HG03558 (cell line): ENCODE measurements at regions not wholly inside any gene's neighbourhood (a gene's known extent, or its start where the extent isn't known, plus 50 kb on each side); places are given as distances from the start of the nearest gene placed in this dataset.

Experiments used
- ATAC-seq: cut with Tn5 transposase; IDR thresholded peaks from one replicate; pipeline ENCODE4 v1.9.1; 2021; ENCODE audit warnings: moderate number of reproducible peaks; ENCODE audit not compliant: unreplicated experiment; ENCODE audit errors: extremely low read depth

DNA sequence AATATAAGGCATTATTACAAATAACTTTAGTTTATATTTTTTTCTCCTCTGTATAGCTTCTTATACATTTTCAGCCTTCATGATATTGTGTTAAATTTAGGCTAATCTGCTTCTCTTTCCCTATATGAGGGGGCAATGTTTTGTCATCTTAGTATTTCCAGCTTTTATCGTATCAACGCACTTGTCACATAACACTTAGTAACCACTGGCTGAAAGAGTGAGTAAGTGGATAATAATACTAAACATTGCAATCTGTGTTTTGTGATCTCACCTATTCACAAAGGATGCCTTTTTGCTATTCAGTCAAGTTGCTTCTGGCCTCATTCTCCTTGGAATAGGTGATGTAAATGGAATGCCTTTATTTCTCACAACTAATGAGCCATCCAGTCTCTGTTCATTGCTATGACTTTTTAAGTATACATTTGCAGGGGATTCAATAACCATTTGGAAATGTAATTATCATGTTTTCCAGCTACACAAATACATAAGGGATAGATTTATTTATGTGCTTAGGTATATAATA is 260.9 kb downstream of the BMP4 start:
- ATAC-seq, result no peak

DNA sequence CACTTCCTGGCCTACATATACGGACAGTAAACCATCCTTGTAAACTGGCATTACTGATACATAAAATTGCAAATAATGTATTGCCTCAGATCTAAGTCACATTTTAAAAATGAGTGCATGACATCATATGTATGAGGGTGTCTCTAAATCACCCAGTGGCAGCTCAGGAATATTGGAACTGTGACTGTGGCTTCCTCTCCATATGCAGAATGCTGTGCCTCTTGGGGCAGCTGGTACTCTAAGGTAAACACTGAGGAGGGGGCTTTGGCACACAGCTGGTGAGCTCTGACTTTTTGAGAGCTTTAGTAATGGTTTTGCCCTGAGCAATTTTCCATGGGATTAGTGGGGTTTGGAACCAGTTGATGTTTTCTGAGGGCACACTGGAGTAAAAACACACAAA is 263.7 kb downstream of the BMP4 start:
- ATAC-seq, result no peak

DNA sequence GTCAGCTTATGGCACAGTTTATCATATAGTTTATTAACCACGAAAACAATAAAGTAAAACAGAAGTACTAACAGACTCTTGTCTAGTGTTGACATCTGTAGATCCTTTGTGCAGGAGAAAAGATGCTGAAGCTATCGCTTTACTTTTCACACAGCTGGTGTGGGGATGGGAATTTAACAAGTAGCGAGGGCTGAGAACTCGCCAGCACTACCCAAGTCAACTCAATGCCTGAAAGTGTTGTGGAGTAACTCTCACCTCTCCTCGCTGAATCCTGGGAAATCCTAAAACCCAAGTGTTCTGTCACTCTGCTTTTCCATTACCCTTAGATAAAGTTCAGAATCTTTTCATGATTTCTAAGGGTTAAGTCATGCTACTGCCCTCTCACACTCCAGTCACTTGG is 264.2 kb downstream of the BMP4 start:
- no peak for ATAC-seq

DNA sequence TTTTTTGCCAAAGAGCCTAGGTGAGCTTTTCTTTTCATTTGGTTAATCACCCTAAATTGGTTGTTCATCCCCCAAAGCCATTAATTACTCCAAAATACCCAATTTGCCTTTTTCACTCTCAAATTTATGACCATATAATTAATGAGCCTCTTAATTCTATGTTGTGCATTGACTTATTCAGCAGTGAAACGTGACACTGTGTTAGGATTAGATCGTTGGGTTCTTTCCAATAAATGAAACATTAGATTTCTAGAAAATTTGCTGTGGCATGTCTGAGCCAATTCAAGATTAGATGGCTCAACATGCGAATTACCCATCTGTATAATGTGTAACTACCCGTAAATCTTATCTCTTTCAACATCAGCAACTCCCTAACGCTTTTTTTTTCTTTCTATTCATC is 273.4 kb downstream of the BMP4 start:
- no peak for ATAC-seq

DNA sequence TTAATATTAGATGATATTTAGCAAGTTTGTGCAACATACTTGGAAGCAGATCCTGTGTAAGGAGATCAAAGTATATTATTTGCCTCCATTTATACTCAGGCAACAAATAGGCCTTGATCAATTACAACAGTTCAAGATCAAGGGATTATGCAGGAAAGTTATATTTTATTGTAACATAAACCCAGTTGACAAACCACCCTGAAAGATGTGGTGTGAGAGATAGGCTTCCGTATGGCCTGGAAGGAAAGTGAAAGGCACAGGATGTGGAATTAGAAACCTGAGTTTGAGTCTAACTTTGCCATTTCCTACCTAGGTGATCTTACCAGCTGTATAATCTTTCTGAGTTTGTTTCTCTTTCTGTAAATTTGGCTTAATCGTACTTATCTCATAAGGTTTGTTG is 284.1 kb downstream of the BMP4 start:
- no peak for ATAC-seq

DNA sequence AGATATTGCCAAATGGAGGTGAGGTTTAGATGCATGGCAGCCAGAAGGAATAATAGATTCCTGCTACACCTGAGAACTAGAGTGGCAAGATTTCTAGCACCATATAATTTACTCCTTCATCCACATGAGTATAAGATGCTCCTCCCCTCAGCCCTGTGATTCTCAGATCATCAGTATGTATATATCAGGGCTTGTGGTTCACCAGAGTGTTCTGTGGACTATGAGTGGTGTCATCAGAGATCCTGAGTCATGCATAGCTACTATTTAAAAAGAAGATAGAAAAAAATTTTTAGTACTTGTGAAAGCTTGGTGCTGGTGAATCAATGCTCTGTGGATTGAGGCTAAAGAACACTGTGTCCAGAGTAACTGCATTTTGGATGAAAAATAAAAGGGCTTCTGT is 285.9 kb downstream of the BMP4 start:
- no peak for ATAC-seq

DNA sequence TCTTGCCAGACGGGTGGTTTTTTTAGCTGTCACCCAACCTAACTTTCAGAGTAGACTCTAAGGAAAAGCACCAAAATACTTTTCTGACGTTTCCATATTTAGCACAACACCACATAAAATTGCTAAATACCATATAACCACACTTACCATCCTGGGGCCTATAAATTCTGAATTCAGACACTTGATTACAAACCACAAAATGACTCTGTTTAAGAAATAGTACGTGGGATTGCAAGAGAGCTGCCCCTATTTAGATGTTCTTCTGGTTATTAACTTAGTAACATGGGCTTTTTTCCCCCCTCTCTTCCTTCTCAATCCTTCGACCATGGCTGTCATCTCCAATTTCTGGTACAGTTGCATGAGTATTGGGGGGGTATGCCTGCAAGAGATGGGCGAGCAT is 287.7 kb downstream of the BMP4 start:
- ATAC-seq, result no peak

DNA sequence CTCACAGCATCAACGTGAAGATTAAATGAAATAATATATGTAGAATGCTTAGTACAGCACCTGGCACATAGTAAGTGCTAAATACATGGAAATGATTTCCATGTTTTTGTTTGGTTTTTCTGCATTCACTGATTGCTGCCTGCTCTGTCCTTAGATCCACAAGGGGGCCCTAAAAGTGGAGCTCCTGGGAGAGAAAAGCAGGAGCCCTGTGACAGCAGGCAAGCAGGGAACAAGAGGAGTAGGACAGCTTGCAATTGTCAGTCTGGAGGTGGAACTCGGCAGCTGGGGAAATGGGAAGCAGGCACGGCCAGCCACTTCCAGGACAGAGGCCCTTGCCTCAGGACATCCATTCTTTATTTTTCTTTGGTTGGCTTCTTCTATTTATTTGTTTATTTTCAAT is 292.9 kb downstream of the BMP4 start:
- ATAC-seq, result no peak

DNA sequence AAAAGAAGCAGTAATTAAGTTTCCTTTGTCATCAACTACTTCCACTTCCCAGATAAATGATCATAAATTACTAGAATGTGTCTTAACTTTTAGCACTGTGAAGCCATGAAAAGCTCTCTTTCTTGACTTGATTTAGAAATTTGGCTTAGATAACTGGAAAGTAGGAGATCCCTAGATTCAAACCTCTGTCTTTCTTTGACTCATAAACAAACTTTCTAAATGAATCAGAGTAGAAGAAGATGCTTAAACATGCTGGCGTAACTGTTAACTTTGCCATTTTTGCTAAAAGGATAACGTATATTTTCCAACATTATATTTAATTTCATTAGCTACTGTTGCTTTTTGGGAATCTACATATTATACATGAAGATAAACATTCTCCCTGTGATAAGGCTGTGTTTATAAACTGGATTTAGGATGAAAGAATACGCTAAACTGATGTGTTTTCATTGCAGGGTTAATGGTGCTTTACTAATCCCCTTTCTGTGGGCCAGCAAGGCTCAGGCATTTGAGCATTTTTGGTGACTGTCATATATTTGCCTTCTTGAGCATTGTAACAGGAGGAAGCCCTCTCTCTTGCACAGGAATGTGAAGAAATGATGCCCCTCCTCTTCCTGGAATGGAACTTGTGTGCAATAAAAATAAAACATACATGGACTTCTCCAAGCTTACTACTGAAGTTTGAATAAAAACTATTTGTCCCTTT is 301.4 kb downstream of the BMP4 start:
- no peak for ATAC-seq

DNA sequence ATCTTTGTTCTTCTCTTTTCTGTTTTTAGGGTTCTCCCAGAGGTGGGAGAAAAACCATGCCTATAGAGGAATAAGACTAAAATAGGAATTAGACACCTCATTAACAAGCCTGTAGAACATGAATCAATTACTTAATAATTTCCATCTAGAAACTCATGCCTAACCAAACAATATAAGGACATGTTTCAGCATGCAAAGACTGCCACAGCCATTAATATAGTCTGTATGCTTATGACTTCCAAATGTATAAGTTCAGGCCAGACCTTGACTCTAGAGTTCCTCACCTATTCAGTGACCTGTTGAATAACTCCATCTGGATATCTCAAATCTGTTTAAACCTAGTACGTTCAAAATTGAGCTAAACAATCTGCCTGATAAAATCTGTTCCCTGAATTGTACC is 304.6 kb downstream of the BMP4 start:
- no peak for ATAC-seq

DNA sequence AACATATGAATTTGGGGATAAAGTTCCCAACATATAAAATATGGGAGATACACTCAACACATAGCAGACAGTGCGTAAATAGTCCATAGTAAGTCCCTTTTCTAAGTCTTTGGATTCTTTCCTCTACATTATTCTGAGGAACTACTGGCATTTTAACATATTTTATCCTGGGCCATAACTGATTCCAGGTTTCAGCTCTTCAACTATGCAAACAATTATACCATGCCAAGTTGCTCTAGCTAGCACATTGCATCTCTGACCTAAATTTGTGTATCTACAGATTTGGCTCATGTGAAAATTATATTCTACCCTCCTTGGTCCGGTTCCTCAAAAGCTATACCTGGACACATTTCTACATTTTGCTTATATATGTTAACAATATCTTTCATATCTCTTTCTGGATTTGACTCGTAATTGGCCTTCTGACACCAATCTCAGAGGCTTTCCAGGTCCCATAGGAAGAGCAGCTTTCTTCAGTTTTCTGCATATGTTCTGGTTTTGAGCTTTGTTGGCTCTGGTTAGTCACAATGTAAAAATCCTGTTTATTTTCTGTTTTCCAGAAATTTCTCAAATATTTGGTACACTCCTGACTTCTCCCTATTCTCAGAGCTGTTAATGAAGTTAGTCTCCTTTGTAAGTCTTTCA is 305.4 kb downstream of the BMP4 start:
- no peak for ATAC-seq

DNA sequence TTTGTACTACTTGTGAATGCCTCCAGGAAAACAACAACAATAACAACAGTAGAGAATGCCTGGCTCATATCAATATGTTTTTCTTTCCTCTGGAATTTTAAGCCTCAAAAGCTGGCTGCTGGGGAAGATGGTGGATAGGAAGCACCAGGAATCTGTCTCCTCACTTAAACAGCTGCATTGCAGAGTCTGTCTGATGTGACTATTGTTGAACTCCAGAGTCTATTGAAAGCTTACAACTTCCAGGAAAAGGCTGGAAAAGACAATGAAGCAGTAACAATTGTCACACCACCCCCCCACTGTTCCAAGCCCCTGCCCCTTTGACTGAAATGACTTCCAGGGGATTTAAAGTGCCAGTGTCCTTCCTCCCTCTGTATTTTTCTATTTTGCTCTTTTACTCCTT is 309.7 kb downstream of the BMP4 start:
- ATAC-seq, result no peak

DNA sequence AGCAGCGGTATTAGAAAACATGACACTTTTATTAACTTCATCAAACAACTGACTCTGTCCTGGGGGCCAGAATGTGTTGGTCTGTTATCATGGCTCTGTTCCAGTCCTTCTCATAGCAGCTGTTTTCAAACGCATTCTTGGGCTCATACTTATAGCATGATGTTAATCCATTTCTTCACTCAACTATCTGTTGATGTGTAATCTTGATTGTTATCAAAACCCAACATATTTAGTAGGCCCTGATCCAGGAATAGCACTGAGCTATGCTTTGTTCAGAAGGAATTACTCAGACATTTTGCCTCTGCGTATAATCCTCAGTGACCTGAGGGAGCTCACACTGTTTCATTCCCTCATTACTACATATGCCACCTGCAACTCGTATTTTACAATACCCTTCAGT is 315.9 kb downstream of the BMP4 start:
- ATAC-seq, result no peak

DNA sequence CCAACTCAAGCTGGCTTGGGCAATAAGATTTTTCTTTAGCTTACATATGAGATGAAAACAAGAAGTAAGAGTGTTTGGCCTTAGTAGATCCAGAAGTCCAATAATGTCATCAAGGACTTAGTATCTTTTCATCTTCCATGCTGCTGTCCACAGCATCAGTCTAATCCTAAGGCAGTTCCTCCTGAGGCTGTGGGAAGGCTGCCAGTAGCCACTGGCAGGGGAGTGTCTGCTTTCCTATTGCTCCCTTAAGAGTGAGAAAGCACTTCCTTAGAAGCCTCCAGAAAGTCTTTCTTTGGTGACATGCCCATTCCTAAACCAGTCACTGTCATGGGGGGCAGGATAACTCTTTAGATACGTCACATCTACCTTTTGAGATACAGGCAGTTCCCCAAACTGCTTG is 317.7 kb downstream of the BMP4 start:
- ATAC-seq, result no peak

DNA sequence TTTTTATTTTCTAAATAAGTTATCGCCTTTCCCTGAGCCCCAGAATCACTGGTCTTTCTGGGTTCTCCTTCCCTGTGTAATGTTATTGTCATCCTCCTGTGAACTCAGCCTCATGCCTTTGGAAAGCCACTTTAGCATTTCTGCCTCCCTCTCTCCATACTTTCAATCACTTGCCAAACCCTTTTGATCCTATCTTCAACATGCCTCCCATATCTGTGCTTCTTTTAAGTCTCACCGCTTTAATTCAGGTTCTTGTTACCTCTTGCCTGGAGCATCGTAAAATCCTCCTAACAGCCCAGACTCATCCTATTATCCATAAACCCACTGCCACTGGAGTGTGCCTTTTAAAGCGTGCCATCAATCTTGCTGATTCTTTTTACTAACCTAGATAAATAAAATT is 321.8 kb downstream of the BMP4 start:
- no peak for ATAC-seq

DNA sequence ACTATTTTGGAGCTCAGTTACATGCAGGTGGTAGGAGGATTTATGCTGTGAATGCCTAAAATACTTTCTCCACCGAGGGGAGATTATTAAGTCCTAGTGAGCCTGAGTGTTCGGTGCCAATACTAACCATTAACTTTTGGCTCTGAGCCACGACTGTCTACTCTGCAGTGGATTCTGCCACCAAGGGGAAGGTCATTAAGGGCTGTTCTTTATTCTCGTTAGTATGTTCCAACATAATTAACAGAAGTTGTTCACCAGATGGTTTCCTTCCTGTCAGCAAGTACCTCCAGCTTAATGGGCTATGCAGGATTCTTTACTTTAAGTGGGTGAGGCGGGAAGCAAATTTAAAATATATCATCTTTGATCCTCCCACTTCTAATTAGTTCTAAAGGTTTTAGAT is 326.3 kb downstream of the BMP4 start:
- ATAC-seq, result no peak

DNA sequence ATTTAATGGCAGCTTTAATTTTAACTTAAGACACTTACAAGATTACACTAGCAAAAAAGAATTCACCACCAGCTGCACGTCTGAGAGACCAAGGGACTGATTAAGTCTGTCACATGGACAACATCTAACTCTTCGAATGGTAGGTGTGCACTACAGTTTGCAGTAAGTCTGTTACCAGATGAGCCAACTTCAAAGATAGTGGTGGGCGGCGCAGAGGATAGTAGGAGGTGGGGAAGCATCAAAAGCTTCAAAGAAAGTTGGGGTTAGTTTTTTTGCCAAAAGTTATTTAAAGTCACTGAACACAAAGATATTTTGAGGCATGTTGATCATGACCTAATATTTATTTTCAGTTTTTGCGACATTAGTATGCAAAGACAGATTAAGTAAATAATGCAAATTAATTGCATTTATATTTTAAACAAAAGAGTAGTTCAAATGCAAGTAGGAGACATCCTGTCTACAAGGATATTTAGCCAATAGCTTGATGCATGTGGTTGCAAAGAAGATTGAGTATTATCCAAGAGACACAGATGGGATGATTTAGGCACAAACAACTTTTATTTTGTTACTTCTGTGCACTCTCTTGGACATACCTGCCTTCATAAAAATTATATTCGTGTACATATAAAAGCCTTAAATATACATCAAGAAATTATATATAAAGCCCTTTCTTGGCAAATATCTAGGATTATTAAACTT is 327.7 kb downstream of the BMP4 start:
- no peak for ATAC-seq

DNA sequence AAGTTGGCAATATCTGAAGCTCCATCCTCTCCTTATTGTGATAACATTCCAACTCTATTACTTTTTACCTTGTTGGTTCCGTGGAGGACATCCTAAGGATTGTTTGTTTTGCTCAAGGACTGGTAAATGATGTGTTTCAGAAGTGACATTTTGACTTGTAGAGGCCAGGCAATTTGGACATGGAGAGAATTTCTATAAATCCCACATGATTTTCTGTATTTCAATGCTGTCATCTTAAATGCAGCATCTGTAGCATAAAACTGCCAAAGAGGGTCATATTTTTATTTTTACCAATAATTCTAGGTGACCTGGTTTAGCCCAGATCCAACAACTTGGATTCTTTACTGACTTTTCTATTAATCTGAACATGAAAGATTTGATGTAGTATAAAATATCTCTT is 328.4 kb downstream of the BMP4 start:
- ATAC-seq, result no peak

DNA sequence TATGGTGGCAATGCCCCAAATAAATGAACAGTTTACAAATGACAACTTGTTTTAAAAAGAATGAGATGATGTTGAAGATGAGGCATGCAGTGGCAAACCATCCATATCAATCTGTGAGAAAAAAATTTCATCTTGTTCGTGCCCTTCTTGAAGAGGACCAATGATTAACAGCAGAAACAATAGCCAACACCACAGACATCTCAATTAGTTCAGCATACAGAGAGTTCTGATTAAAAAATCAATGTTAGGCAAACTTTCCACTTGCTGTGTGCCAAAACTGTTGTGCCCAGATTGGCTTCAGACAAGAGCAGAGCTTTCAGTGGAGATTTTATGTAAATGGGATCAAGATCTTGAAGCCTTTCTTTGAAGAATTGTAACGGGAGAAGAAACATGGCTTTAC is 329.9 kb downstream of the BMP4 start:
- no peak for ATAC-seq

DNA sequence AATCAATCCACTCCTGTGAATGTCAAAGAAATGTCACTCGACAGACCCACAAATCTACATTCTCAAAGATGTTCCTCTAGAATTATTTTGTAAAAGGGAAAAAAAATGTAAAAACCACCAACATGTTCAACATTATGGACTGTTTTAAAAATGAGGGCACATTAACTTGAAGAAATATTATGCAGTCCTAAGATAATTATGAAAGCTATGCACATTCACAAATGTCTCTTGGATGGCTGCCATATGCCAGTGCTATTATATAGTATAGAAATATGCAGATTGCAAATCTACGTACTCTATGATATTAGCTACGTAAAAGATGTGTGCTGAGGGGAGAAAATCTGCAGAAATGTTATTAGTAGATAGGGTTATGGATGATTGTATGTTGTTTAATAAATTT is 334.2 kb downstream of the BMP4 start:
- no peak for ATAC-seq

DNA sequence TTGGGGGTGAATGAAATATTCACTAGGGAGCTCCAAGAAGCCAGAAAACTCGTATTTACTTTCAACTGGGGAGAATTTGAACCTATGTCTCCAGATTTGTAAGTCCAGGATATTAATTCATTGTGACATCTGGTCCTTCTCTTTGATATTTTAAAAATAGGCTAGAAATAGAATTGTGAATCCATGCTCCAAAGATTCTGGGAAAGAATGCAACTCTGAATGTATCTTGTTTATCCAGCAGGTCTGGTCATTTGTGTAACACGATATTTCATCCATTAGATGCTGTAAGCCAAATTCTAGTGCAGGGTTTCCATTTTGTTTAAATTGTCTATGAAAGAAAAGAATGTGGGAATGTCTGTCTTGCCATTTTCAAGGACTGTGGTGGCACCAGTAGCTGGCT is 334.7 kb downstream of the BMP4 start:
- no peak for ATAC-seq

DNA sequence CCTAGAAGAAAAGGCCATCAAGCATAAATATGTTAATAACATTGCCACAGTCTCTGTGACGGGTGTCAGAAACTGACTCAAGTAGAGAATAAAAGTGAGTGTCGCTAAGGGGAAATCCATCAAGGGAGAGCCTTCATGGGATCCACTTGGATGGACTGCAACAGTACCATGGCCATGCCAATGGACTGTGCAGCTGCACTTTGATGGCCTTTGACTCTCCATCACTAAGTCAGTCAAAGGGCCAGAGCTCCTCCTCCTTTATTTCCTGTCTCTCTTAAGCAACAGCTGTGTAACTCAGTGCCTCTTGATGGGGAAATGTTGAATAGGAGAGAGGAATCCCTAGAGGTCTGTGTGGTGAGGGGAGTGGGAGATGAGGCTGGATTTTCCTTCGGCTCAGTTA is 335.2 kb downstream of the BMP4 start:
- no peak for ATAC-seq
